NCI-H748 treated with DMSO at 0.1 percent for 48 hours (cell line): ENCODE measurements at regions not wholly inside any gene's neighbourhood (a gene's known extent, or its start where the extent isn't known, plus 50 kb on each side); places are given as distances from the start of the nearest gene placed in this dataset.
"Not testable (repeated sequence)": the region's sequence is repeated elsewhere in the genome, so short reads cannot be mapped to it uniquely, and the experiment has no call there.

Source experiments
- DNase-seq: peaks from one replicate; lab custom pipeline; 2025; lab: John Stamatoyannopoulos, UW

DNA sequence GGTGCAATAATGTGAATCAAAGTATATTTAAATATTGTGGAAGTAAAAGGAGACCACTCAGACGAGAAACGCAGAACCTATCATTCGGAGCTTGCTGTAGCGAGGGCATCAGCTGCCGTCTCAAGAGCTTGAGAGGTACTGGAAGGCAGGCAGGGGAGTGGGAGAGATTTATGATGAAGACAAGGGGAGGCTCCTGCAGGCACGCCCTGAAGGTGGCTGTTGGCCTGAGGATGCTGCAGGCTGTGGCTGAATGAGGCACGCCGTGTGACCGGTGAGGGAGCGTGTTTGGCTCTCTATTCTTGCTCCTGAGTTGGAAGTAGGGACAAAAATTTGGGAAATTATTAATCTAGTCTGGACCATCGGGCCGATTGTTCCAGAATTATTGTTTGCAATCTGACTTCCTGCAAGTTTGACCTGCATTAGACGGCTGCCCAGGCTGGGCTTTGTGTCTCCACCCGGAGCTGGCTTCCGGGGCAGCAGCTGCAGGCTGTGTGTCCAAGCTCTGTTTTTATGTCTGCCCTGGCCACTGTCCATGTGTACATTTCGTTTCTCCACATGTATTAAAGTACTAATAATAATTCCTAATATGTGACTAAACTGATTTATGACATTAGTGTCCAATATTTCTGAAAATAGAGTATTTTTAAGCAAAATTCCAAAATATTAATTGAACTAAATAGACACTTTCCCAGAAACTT, 91.1 kb upstream of the ANKRD10 start:
- no peak for DNase-seq

DNA sequence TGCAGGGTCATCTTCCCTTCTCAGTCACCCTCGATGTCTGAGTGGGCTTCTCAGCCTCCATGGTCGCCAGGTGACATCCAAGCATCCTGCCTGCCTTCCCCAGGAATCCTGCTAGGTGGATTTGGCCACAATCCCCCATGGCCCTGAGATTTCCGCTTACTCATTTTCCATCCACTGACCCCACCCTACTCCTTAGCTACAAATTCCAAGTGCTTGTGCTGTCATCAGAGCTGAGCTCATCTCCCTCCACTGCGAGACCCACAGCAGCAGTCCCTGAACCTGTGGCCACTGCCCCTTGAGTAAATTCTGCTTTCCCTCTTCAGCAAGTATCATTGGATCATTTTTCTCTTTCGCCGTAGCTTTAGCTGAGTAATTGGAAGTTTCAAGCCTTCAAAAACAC, 90.5 kb upstream of the ANKRD10 start:
- DNase-seq, result no peak

GRCh38 chr13:111004444-111004843, 89.6 kb upstream of the ANKRD10 start:
- DNase-seq, result no peak

DNA sequence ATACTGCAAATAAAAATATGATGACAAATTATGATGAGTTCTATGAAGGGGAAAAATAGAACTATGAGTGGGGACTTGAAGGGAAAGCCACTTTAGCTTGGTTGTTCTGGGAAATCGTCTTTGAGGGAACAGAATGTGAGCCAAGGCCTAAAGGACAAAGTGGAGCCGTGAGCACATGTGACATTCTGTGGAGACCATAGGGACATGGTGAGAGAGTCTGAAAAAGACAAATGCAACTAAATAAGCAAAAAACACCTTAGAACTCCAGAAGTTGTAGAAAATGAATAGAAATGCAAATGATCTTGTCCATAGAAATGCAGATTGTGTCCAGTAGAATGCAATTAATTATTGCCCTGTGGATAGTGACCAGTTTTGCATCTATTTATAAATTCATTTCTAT, 86.8 kb upstream of the ANKRD10 start:
- no peak for DNase-seq

DNA sequence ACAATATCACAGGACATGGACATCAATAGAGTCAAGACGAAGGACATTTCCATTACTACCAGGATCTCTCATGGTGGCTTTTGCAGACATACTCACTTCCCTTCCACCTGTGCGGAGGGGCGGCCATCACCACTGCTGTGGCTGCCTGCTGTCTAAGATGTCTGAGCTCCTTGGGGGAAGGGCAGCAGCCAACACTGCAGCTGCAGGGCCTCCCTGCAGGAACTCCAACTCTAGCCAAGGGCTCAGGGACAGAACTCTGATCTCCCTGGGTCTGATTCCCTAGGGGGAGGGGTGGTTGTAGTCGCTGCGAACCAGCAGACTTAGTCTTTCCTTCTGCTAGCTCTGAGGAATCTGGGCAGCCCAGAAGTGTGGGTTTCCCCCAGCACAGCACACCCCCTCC, 78.9 kb upstream of the ANKRD10 start:
- no peak for DNase-seq

- no peak for DNase-seq
Measured at GRCh38 chr13:110991991-110992508, 77.2 kb upstream of the ANKRD10 start.

DNA sequence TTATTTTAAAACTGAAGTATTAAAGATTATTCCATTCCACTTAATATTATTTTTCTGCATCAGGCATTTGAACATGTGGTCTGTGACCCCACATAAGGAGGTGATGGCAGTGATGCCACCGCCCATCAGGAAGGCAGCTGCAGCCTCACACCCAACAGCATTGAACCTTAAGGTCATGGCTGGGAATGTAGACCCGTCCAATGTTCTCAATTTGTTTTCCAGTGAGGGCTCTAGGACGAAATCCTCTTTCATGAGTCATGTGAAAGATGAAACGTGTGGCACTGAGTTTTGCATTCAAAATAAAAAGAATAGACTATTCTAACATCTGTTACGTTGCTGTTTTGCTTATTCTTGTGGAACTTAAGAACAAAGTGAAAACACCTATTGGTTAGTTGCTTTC, 74.5 kb upstream of the ANKRD10 start:
- no peak for DNase-seq

- no peak for DNase-seq
Measured at GRCh38 chr13:110985541-110985940, 70.7 kb upstream of the ANKRD10 start.

- DNase-seq, result no peak
Measured at GRCh38 chr13:110984798-110985197, 69.9 kb upstream of the ANKRD10 start.

DNA sequence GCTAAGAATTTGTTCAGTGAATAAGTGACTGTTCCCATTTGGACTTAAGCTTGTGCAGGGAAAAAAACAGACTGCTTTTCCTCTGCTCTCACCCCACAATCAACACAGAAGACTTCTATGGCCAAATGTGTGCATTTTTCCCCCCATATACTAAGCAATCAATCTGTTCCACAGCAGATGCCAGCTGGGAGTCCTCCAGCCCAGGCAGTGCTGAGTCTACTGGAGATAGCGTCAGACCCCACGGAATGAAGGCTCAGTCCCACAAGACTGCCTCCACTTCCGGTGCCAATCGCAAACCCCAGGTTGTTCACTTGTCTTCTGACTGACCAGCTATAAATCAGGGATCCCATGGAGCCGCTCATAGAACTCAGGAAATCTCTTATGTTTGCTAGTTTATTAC, 69.5 kb upstream of the ANKRD10 start:
- DNase-seq, result no peak

- no peak for DNase-seq
Measured at GRCh38 chr13:110983241-110983640, 68.4 kb upstream of the ANKRD10 start.

GRCh38 chr13:110981379-110981778, 66.5 kb upstream of the ANKRD10 start:
- no peak for DNase-seq

GRCh38 chr13:110980921-110981320, 66.1 kb upstream of the ANKRD10 start:
- DNase-seq, result no peak

DNA sequence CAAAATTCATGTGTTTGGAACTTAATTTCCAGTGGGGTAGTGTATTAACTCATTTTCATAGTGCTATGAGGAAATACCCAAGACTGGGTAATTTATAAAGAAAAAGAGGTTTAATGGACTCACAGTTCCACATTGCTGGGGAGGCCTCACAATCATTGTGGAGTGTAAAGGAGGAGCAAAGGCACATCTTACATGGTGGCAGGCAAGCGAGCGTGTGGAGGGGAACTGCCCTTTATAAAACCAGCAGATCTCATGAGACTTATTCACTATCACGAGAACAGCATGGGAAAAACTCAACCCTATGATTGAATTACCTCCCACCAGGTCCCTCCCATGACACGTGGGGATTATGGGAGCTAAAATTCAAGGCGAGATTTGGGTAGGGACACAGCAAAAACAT, 64.3 kb upstream of the ANKRD10 start:
- DNase-seq, result not testable (repeated sequence)

- DNase-seq, result no peak
Measured at GRCh38 chr13:110978390-110978789, 63.5 kb upstream of the ANKRD10 start.

- no peak for DNase-seq
Measured at GRCh38 chr13:110976785-110977184, 61.9 kb upstream of the ANKRD10 start.

- DNase-seq, result no peak
Measured at GRCh38 chr13:110973007-110973700, 58.3 kb upstream of the ANKRD10 start.

- no peak for DNase-seq
Measured at GRCh38 chr13:110971486-110971885, 56.6 kb upstream of the ANKRD10 start.

DNA sequence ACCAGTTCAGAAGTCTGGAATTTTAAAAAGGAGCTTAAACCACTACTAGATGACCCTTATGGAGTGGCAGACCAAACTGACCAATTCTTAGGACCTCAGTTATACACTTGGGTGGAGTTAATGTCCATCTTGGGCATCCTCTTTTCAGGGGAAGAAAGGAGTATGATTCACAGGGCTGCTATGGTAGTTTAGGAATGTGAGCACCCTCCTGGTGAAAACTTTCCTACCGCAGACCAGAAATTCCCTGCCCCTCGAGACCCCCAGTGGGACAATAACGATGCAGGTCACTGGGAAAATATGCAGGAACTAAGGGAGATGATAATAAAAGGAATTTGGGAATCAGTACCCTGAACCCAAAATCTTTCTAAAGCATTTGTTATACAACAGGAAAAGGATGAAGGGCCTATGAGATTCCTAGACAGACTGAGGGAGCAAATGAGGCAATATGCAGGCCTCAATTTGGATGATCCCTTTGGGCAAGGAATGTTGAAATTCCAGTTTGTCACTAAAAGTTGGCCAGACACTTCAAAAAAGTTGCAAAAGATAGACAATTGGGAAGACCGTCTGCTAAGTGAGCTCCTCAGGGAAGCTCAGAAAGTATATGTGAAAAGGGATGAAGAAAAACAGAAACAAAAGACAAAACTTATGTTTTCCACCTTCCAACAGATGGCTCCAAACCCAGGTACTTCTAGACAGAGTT, 52.4 kb upstream of the ANKRD10 start:
- not testable (repeated sequence) for DNase-seq

DNA sequence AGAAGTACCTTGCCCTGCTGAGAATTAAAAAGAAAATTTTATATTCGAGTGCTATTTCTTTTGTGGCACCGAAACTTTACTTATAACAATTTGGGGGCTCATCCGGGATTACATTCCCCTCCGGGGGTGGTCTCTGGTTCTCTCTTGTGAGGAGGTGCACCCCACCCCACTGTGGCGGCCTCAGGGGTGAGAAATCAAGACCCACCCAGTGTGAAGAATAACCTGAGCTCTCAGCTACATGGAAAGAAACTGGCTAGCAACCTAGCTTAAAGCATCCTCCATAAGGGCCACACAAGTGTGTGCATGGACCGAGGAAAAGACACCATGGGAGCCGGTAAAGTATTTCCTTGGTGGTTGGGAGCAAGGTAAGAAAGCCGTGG, 50.9 kb upstream of the ANKRD10 start:
- DNase-seq, result no peak

- DNase-seq, result no peak
Measured at GRCh38 chr13:110965038-110965754, 50.3 kb upstream of the ANKRD10 start.
